ENCODE measurements at regions not wholly inside any gene's neighbourhood (a gene's known extent, or its start where the extent isn't known, plus 50 kb on each side); places are given as distances from the start of the nearest gene placed in this dataset.

DNA sequence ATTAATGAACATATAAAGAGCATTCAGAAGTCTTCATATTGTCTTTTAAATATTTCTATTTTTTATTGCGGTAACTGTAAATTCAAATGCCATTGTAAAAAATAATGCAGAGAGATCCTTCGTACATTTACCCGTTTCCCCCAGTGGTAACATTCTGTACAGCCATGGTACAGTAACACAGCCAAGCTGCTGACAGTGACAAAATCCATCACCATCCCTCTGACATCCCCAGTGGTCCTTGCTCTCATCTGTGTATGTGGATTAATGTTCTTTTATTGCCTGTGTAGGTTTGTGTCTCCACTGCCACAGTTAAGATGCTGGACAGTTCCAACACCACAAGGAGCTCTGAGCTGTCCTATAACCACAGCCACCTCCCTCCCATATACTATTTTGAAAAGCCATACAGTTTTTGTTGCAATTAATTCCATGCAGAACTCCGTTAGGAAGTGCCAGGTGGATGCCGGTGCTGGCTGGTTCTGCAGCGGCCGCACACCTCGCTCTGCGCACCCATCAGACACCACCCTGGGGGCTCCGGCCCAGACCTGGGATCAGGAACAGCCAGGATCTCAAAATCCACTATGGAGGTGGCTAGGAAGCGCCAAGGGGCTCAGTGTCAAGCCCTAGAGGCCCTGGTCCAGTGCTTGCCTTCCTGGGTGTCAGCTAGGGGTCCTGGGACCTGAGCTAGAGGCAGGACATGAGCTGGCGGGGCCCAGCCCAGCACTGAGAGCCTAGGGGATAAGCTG, 93.1 kb upstream of the PMEPA1 start:
- Histone ChIP-seq H4K20me1 (ENCODE audit: low read length) (no peaks in the 10 kb centered on the region), H3F3A (ENCODE audit: low read length, unreplicated experiment) (no peaks in the 10 kb centered on the region), H2AFZ (ENCODE audit: low read length) (no peak overlapping the region), H3K4me1 (ENCODE audit: insufficient read depth, low read length) (no peaks in the 10 kb centered on the region), H3K79me2 (ENCODE audit: low read length) (no peaks in the 10 kb centered on the region), H3K27me3 (ENCODE audit: low read length) (no peaks in the 10 kb centered on the region), H3K4me2 (ENCODE audit: low read length) (no peak overlapping the region), H3K27ac (ENCODE audit: low read length) (no peak overlapping the region), H3K9me2 (replicated peaks; ENCODE audit: low read length) (no peaks in the 10 kb centered on the region), H3K4me3 (ENCODE audit: low read length) (no peak overlapping the region), H3K9ac (ENCODE audit: low read length) (no peak overlapping the region), H3K36me3 (ENCODE audit: low read depth, low read length) (no peaks in the 10 kb centered on the region), H3K9me3 (ENCODE audit: low read length) (no peaks in the 10 kb centered on the region)
- intact Hi-C loops (cut with micrococcal nuclease) = no loop called here
- DNase-seq = no peak
- TF ChIP-seq EZH2phosphoT487 (IDR thresholded peaks at IDR 0.05; ENCODE audit: borderline replicate concordance, low read length) (no peak), EZH2 (IDR thresholded peaks at IDR 0.05; ENCODE audit: low read length, unreplicated experiment) (no peak)
- CTCF ChIA-PET = no interaction called here
- BruUV-seq (replicated peaks) = no TSS peak
- POLR2A ChIA-PET (ENCODE audit: unreplicated experiment) = no interaction called here
- ATAC-seq = no peak

- Histone ChIP-seq H4K20me1 (ENCODE audit: low read length) (no peaks in the 10 kb centered on the region), H3K27ac (ENCODE audit: low read length) (no peak overlapping the region), H3K9ac (ENCODE audit: low read length) (no peak overlapping the region), H3K79me2 (ENCODE audit: low read length) (no peaks in the 10 kb centered on the region), H3K4me1 (ENCODE audit: insufficient read depth, low read length) (no peaks in the 10 kb centered on the region), H3K4me2 (ENCODE audit: low read length) (no peak overlapping the region), H3K27me3 (ENCODE audit: low read length) (no peaks in the 10 kb centered on the region), H3K4me3 (ENCODE audit: low read length) (no peak overlapping the region), H3K9me2 (replicated peaks; ENCODE audit: low read length) (no peaks in the 10 kb centered on the region), H3K9me3 (ENCODE audit: low read length) (no peaks in the 10 kb centered on the region), H3F3A (ENCODE audit: low read length, unreplicated experiment) (no peaks in the 10 kb centered on the region), H2AFZ (ENCODE audit: low read length) (no peak overlapping the region), H3K36me3 (ENCODE audit: low read depth, low read length) (no peaks in the 10 kb centered on the region)
- ChIA-PET CTCF (no interaction called here), POLR2A (ENCODE audit: unreplicated experiment) (no interaction called here)
- DNase-seq (no peak), ATAC-seq (no peak)
- TF ChIP-seq CTCF (conservative IDR thresholded peaks at IDR 0.05; ENCODE audit: low read depth, low read length) (no peak), EZH2 (IDR thresholded peaks at IDR 0.05; ENCODE audit: low read length, unreplicated experiment) (no peak), EZH2phosphoT487 (IDR thresholded peaks at IDR 0.05; ENCODE audit: borderline replicate concordance, low read length) (no peak)
- no TSS peak for BruUV-seq (replicated peaks)
- intact Hi-C loops (cut with micrococcal nuclease) = no loop called here
Observed at GRCh38 chr20:57801581-57801980, 91.8 kb upstream of the PMEPA1 start.

GRCh38 chr20:57800791-57801430, 91.1 kb upstream of the PMEPA1 start:
- intact Hi-C loops (cut with micrococcal nuclease) = no loop called here
- BruUV-seq (replicated peaks) = no TSS peak

More at GRCh38 chr20:57800791-57801430, 91.1 kb upstream of the PMEPA1 start:
- Histone ChIP-seq H2AFZ (ENCODE audit: low read length) (no peak overlapping the region), H3K9me2 (replicated peaks; ENCODE audit: low read length) (no peaks in the 10 kb centered on the region), H3K36me3 (ENCODE audit: low read depth, low read length) (no peaks in the 10 kb centered on the region), H3K79me2 (ENCODE audit: low read length) (no peaks in the 10 kb centered on the region), H4K20me1 (ENCODE audit: low read length) (no peaks in the 10 kb centered on the region), H3F3A (ENCODE audit: low read length, unreplicated experiment) (no peaks in the 10 kb centered on the region), H3K27me3 (ENCODE audit: low read length) (no peaks in the 10 kb centered on the region), H3K4me2 (ENCODE audit: low read length) (no peak overlapping the region), H3K4me1 (ENCODE audit: insufficient read depth, low read length) (peaks cover 4% of the 10 kb centered on the region), H3K9ac (ENCODE audit: low read length) (no peak overlapping the region), H3K27ac (ENCODE audit: low read length) (no peak overlapping the region), H3K9me3 (ENCODE audit: low read length) (no peaks in the 10 kb centered on the region), H3K4me3 (ENCODE audit: low read length) (no peak overlapping the region)
- CTCF ChIA-PET = no interaction called here
- DNase-seq = no peak
- no peak for ATAC-seq
- TF ChIP-seq EZH2 (IDR thresholded peaks at IDR 0.05; ENCODE audit: low read length, unreplicated experiment) = no peak
- no peak for TF ChIP-seq CTCF (conservative IDR thresholded peaks at IDR 0.05; ENCODE audit: low read depth, low read length)
- TF ChIP-seq EZH2phosphoT487 (IDR thresholded peaks at IDR 0.05; ENCODE audit: borderline replicate concordance, low read length) = no peak
- POLR2A ChIA-PET (ENCODE audit: unreplicated experiment) = no interaction called here
